Endothelial cell (in vitro differentiated cells): ENCODE measurements at regions not wholly inside any gene's neighbourhood (a gene's known extent, or its start where the extent isn't known, plus 50 kb on each side); places are given as distances from the start of the nearest gene placed in this dataset.

Experiments used
- DNase-seq: peaks from one replicate; pipeline ENCODE4 v3.0.0; 2021; ENCODE audit warnings: low spot score
- H3K27ac Mint-ChIP-seq: one replicate; pipeline ENCODE4 v1.8.0; 2021; ENCODE audit warnings: mixed read lengths, inconsistent platforms; ENCODE audit not compliant: unreplicated experiment
- H3K27me3 Mint-ChIP-seq: one replicate; pipeline ENCODE4 v1.8.0; 2021; ENCODE audit warnings: mild to moderate bottlenecking, moderate library complexity, mixed read lengths, inconsistent platforms; ENCODE audit not compliant: unreplicated experiment
- H3K36me3 Mint-ChIP-seq: one replicate; pipeline ENCODE4 v1.8.0; 2021; ENCODE audit warnings: mild to moderate bottlenecking, low read depth, mixed read lengths, inconsistent platforms; ENCODE audit not compliant: unreplicated experiment
- H3K4me1 Mint-ChIP-seq: one replicate; pipeline ENCODE4 v1.8.0; 2021; ENCODE audit warnings: mild to moderate bottlenecking, mixed read lengths, inconsistent platforms; ENCODE audit not compliant: unreplicated experiment
- H3K4me3 Mint-ChIP-seq: one replicate; pipeline ENCODE4 v1.8.0; 2021; ENCODE audit warnings: mild to moderate bottlenecking, mixed read lengths, inconsistent platforms; ENCODE audit not compliant: unreplicated experiment
- H3K9me3 Mint-ChIP-seq: one replicate; pipeline ENCODE4 v1.8.0; 2021; ENCODE audit warnings: mixed read lengths, inconsistent platforms; ENCODE audit not compliant: unreplicated experiment
- TF ChIP-seq, protein P1 (sequence below): fragments of 200-600 bp; sonication (generic); IDR thresholded peaks from one replicate; pipeline ENCODE4 v1.5.0; 2021; ENCODE audit warnings: antibody characterized with exemption; ENCODE audit not compliant: unreplicated experiment

DNA sequence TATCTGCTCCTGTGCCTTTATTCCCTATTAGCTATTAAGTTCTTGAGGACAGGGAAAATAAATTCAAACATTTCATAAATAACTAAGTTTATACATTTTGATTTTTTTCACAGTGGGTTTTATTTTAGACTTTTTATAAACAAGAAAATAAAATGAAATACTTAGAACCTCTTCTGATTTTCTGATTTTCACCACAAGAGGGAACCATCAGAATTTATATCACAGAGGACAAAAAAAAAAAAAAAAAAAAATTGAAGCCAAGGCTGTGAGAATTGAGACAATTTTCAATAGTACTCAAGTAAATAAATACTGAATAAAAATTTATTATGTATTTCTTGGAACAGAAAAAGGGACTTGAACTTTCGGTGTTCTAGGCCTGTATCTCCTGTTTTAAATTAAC is 288.1 kb downstream of the SH3BGRL start:
- Mint-ChIP-seq H3K4me1 (no peaks in the 10 kb centered on the region), H3K4me3 (no peak overlapping the region), H3K36me3 (no peaks in the 10 kb centered on the region), H3K27me3 (no peaks in the 10 kb centered on the region), H3K9me3 (no peaks in the 10 kb centered on the region), H3K27ac (no peak overlapping the region)
- no peak for DNase-seq
- TF ChIP-seq, protein P1, sequence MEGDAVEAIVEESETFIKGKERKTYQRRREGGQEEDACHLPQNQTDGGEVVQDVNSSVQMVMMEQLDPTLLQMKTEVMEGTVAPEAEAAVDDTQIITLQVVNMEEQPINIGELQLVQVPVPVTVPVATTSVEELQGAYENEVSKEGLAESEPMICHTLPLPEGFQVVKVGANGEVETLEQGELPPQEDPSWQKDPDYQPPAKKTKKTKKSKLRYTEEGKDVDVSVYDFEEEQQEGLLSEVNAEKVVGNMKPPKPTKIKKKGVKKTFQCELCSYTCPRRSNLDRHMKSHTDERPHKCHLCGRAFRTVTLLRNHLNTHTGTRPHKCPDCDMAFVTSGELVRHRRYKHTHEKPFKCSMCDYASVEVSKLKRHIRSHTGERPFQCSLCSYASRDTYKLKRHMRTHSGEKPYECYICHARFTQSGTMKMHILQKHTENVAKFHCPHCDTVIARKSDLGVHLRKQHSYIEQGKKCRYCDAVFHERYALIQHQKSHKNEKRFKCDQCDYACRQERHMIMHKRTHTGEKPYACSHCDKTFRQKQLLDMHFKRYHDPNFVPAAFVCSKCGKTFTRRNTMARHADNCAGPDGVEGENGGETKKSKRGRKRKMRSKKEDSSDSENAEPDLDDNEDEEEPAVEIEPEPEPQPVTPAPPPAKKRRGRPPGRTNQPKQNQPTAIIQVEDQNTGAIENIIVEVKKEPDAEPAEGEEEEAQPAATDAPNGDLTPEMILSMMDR: peak; percentile 40

DNA sequence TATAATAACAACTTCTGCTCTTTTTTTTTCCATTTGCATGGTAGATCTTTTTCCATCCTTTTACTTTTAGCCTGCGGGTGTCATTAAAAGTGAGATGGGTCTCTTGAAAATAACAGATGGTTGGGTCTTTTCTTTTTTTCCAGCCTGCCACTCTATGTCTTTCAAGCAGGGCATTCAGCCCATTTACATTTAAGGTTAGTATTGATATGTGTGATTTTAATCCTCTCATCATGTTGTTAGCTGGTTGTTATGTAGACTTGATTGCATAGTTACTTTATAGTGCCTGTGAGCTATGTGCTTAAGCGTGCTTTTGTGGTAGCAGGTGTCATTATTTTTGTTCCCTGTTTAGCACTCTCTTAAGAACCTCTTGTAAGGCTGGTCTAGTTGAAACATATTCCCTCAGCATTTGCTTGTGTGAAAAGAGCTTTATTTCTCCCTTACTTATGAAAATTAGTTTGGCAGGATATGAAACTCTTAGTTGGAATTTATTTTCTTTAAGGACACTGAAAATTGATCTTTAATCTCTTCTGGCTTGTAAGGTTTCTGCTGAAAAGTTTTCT is 326.1 kb downstream of the SH3BGRL start:
- DNase-seq: no peak
- H3K27ac Mint-ChIP-seq: no peak overlapping the region
- TF ChIP-seq, protein P1: no peak
- no peaks in the 10 kb centered on the region for H3K4me1 Mint-ChIP-seq
- H3K4me3 Mint-ChIP-seq: no peak overlapping the region
- H3K9me3 Mint-ChIP-seq: no peaks in the 10 kb centered on the region
- H3K27me3 Mint-ChIP-seq: no peaks in the 10 kb centered on the region
- H3K36me3 Mint-ChIP-seq: no peaks in the 10 kb centered on the region

DNA sequence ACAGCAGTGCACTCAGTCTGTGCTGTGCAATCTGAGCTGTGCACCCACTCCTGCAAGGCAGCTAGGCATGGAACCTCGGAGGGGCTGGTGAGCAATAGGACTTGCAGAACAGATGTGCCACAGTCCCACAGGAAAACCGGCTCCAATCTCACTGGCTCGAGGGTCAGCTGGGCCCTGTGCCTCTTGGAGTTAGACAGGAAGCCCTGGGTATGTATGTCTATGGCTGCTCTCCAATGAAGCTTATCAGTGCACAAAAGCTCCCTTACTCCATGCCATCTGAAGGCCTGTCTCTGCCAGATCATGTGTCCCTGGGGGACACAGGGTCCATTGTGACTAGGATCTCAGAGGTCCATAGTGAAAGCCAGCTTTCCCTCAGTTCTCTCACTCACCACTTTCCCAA is 335.8 kb downstream of the SH3BGRL start:
- no peaks in the 10 kb centered on the region for H3K4me1 Mint-ChIP-seq
- TF ChIP-seq, protein P1: no peak
- no peak overlapping the region for H3K27ac Mint-ChIP-seq
- H3K36me3 Mint-ChIP-seq: no peaks in the 10 kb centered on the region
- no peaks in the 10 kb centered on the region for H3K9me3 Mint-ChIP-seq
- no peak overlapping the region for H3K4me3 Mint-ChIP-seq
- no peaks in the 10 kb centered on the region for H3K27me3 Mint-ChIP-seq
- no peak for DNase-seq

DNA sequence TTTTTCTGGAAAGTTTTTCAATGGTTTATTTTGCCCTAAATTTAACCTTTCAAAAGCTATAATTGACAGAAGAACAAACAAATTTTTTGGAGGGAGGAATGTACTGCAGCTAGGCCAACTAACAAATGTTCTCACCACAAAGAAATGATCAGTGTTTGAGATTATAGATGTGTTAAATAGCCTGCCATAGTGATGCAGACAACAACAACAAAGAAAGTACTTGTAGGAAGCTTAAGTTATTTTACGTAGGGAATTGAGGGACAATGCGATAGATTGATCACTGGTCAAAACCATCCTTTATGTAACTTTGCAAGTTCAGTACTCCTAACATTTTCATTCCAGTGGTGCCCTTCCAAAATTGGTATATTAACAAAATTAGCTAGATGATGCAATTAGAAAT is 340.4 kb downstream of the SH3BGRL start:
- no peak overlapping the region for H3K27ac Mint-ChIP-seq
- no peak overlapping the region for H3K4me3 Mint-ChIP-seq
- H3K36me3 Mint-ChIP-seq: no peaks in the 10 kb centered on the region
- H3K9me3 Mint-ChIP-seq: no peaks in the 10 kb centered on the region
- TF ChIP-seq, protein P1: no peak
- no peak for DNase-seq
- H3K27me3 Mint-ChIP-seq: no peaks in the 10 kb centered on the region
- H3K4me1 Mint-ChIP-seq: no peaks in the 10 kb centered on the region

DNA sequence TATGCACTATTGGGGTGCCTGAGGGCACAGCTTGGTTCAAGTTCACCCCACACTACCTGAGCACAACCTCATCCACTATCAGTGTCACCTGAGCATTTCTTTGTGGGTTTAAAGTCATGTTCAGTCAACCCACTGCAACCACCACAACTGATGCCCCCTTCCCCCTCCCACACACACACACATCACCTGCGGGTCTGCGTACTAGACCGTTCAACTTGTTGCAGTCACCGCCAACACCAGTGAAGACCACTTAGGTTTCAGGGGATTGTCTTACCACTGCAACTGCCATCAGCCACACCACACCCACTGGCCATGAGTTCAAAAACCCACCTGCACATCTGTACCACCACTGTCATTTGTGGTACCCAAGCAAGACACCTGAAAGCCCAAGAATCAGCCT is 355.0 kb downstream of the SH3BGRL start:
- H3K4me1 Mint-ChIP-seq: no peaks in the 10 kb centered on the region
- no peak overlapping the region for H3K27ac Mint-ChIP-seq
- TF ChIP-seq, protein P1: no peak
- H3K4me3 Mint-ChIP-seq: no peak overlapping the region
- no peak for DNase-seq
- no peaks in the 10 kb centered on the region for H3K9me3 Mint-ChIP-seq
- no peaks in the 10 kb centered on the region for H3K36me3 Mint-ChIP-seq
- H3K27me3 Mint-ChIP-seq: no peaks in the 10 kb centered on the region
